ENCODE measurements at regions not wholly inside any gene's neighbourhood (a gene's known extent, or its start where the extent isn't known, plus 50 kb on each side); places are given as distances from the start of the nearest gene placed in this dataset.

DNA sequence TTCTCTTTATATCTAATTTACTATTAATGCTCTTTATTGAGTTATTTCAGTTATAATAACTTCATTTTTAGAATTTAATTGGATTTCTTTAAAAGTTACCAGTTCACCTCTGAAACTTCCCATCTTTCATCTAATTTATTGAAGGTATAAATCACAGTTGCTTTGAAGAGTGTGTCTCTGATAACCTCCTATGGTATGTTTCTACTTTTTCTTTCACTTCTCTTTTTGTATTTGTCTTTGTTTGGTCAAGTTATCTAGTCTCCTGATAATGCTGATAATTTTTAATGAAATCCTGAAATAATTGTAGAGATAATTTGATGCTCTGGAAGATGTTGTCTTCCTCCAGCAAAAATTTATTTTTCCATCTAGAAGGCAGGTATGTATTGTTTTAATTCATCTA, 141.6 kb upstream of the NPY2R start:
- intact Hi-C loops (cut with DNase I), result no loop called here
- no peak overlapping the region for H3K4me3 ChIP-seq

DNA sequence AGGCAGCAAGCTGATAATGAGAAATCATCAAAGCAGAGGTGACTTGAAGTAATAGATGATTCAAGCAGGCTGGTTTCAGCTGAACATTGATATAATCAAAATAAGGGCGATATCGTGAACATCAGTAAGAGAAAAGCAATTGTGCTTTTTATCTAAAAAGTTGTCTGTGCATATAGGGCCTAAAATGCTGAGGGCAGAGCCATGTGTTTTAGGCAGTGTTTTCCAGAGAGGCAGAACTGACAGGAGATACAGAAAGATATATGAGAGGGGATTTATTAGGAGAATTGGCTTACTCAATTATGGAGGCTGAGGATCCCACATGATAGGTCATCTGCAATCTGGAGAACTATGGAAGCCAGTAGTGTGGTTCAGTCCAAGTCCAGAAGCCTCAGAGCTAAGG, 136.5 kb upstream of the NPY2R start:
- TF ChIP-seq POLR2A (IDR thresholded peaks at IDR 0.05), result no peak
- TF ChIP-seq, protein P1, sequence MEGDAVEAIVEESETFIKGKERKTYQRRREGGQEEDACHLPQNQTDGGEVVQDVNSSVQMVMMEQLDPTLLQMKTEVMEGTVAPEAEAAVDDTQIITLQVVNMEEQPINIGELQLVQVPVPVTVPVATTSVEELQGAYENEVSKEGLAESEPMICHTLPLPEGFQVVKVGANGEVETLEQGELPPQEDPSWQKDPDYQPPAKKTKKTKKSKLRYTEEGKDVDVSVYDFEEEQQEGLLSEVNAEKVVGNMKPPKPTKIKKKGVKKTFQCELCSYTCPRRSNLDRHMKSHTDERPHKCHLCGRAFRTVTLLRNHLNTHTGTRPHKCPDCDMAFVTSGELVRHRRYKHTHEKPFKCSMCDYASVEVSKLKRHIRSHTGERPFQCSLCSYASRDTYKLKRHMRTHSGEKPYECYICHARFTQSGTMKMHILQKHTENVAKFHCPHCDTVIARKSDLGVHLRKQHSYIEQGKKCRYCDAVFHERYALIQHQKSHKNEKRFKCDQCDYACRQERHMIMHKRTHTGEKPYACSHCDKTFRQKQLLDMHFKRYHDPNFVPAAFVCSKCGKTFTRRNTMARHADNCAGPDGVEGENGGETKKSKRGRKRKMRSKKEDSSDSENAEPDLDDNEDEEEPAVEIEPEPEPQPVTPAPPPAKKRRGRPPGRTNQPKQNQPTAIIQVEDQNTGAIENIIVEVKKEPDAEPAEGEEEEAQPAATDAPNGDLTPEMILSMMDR (IDR thresholded peaks at IDR 0.05), result no peak
- TF ChIP-seq EP300 (IDR thresholded peaks at IDR 0.05), result no peak
- WGBS, 3 donors, result 77 to 89% (median 80%) methylated on average over 2 of the region's 2 CpGs
- H3K4me1 ChIP-seq (ENCODE audit: insufficient read depth), result peaks cover 3% of the 10 kb centered on the region
- no peak for DNase-seq
- H3K27ac ChIP-seq, result no peak overlapping the region
- H3K27me3 ChIP-seq, result no peaks in the 10 kb centered on the region
- H3K9me3 ChIP-seq, result no peaks in the 10 kb centered on the region
- no peak overlapping the region for H3K4me3 ChIP-seq
- H3K36me3 ChIP-seq, result no peaks in the 10 kb centered on the region
- intact Hi-C loops (cut with DNase I), result no loop called here

More for the DNA sequence above, 141.6 kb upstream of the NPY2R start:
- Histone ChIP-seq H3K27ac (no peak overlapping the region), H3K9me3 (no peaks in the 10 kb centered on the region), H3K36me3 (no peaks in the 10 kb centered on the region), H3K27me3 (no peaks in the 10 kb centered on the region), H3K4me1 (ENCODE audit: insufficient read depth) (no peaks in the 10 kb centered on the region)
- no peak for DNase-seq
- TF ChIP-seq, protein P1 (IDR thresholded peaks at IDR 0.05), result no peak
- no peak for TF ChIP-seq POLR2A (IDR thresholded peaks at IDR 0.05)
- no peak for TF ChIP-seq EP300 (IDR thresholded peaks at IDR 0.05)

DNA sequence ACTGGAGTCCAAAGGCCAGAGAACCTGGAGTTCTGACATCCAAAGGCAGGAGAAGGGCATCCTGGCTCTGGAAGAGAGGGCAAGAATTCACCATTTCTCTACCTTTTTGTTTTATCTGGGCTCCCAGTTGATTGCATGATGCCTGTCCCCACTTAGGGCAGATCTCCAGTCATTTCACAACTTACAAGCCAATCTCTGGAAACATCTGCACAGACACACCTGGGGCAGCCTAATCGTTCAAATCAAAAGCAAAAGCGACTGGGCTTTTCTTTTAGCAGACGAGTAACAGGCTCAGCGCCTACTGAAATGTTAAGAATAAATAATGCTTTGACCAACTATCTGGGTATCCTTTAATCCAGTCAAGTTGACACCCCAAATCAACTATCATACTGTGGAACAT, 136.0 kb upstream of the NPY2R start:
- WGBS, 3 donors, result 90 to 98% (median 95%) methylated on average over 4 of the region's 4 CpGs
- H3K4me3 ChIP-seq, result no peak overlapping the region
- H3K4me1 ChIP-seq (ENCODE audit: insufficient read depth), result peaks cover 3% of the 10 kb centered on the region
- no peaks in the 10 kb centered on the region for H3K36me3 ChIP-seq
- DNase-seq, result no peak
- no peaks in the 10 kb centered on the region for H3K9me3 ChIP-seq
- intact Hi-C loops (cut with DNase I), result no loop called here
- no peaks in the 10 kb centered on the region for H3K27me3 ChIP-seq
- no peak overlapping the region for H3K27ac ChIP-seq
- TF ChIP-seq, protein P1 (IDR thresholded peaks at IDR 0.05), result no peak
- no peak for TF ChIP-seq POLR2A (IDR thresholded peaks at IDR 0.05)
- TF ChIP-seq EP300 (IDR thresholded peaks at IDR 0.05), result no peak

DNA sequence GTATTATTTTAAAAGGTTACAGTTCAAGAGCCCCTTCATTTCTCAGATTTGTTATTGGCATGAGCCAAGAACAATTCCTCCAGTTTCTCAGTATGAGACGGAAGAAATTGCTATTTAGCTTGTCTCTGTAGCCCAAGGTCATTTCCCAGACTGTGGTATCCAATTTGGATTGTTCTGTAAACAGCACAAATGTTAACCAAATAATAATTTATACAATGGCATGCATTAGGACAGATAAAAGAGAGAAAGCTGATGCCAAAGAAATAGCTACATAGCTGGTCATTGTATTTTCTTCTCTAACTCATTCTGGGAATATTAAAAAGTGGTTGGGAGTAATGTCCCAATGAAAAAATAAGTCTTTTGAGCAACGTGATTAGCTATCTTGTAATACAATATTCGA, 134.6 kb upstream of the NPY2R start:
- Histone ChIP-seq H3K27me3 (no peaks in the 10 kb centered on the region), H3K27ac (no peak overlapping the region), H3K9me3 (no peaks in the 10 kb centered on the region), H3K4me1 (ENCODE audit: insufficient read depth) (peaks cover 3% of the 10 kb centered on the region), H3K36me3 (no peaks in the 10 kb centered on the region), H3K4me3 (no peak overlapping the region)
- WGBS, 3 donors, result 5 to 14% (median 5%) methylated on average over 3 of the region's 3 CpGs
- intact Hi-C loops (cut with DNase I), result no loop called here
- TF ChIP-seq POLR2A (IDR thresholded peaks at IDR 0.05), result no peak
- TF ChIP-seq, protein P1 (IDR thresholded peaks at IDR 0.05), result no peak
- TF ChIP-seq EP300 (IDR thresholded peaks at IDR 0.05), result no peak
- DNase-seq, result no peak

Measured in ovary (tissue), 7 donors.